Endothelial cell of umbilical vein (primary cell): ENCODE measurements at regions not wholly inside any gene's neighbourhood (a gene's known extent, or its start where the extent isn't known, plus 50 kb on each side); places are given as distances from the start of the nearest gene placed in this dataset.

Source experiments
- BruUV-seq: library from RNA; stranded (reverse); fragments of 400-500 nt; replicated peaks from 2 replicates; lab custom pipeline; 2021; lab: Mats Ljungman, UMichigan
- CTCF ChIA-PET: fragments of 300-600, 350-600 bp; sonication (Branson Sonifier 250); formaldehyde crosslinking; loops from one replicate; lab custom pipeline; 2021; ENCODE audit warnings: antibody characterized with exemption, inconsistent platforms; lab: Charles Lee
- POLR2A ChIA-PET: fragments of 300-600, 350-600 bp; sonication (Branson Sonifier 250); formaldehyde crosslinking; loops from one replicate; lab custom pipeline; 2021; ENCODE audit warnings: antibody characterized with exemption, inconsistent platforms; lab: Charles Lee
- DNase-seq: peaks from one replicate; pipeline ENCODE4 v3.0.0-alpha.2; 2011; ENCODE audit warnings: low read depth, low spot score
- FAIRE-seq: peaks from 2 replicates; lab custom pipeline; 2011; peaks lifted over from hg19 to GRCh38; lab: Jason Lieb, UNC
- H2AFZ ChIP-seq: 2 replicates; pipeline ENCODE4 v1.6.0; 2012; ENCODE audit warnings: low read depth, low read length, control low read depth, inconsistent platforms
- H3K27ac ChIP-seq: 2 replicates; pipeline ENCODE4 v1.5.1; 2011; ENCODE audit warnings: low read depth, mild to moderate bottlenecking, control low read depth, low read length, moderate library complexity; ENCODE audit not compliant: insufficient read depth
- H3K27me3 ChIP-seq, 2 experiments: 2 replicates each; pipeline versions ENCODE4 v1.6.0 to v1.6.1; 2011; ENCODE audit warnings: low read length in 2 of 2, mixed read lengths in 1 of 2; ENCODE audit not compliant: control insufficient read depth in 2 of 2, insufficient read depth in 2 of 2
- H3K36me3 ChIP-seq, 2 experiments: 2 replicates in 1 of 2; 3 replicates in 1 of 2; pipeline ENCODE4 v1.5.1; 2011; ENCODE audit warnings: low read length in 2 of 2, mild to moderate bottlenecking in 1 of 2, moderate library complexity in 1 of 2; ENCODE audit not compliant: control insufficient read depth in 2 of 2, insufficient read depth in 2 of 2; ENCODE audit errors: extremely low read depth in 1 of 2
- H3K4me1 ChIP-seq: 3 replicates; pipeline ENCODE4 v1.5.1; 2011; ENCODE audit warnings: mild to moderate bottlenecking, low read length; ENCODE audit not compliant: control insufficient read depth, insufficient read depth; ENCODE audit errors: extremely low read depth
- H3K4me2 ChIP-seq: 2 replicates; pipeline ENCODE4 v1.6.1; 2011; ENCODE audit warnings: low read length, control low read depth, mixed read lengths; ENCODE audit not compliant: insufficient read depth
- H3K4me3 ChIP-seq, 3 experiments: fragments of 200-600 bp in 1 of 3; sonication (generic), shearing (Covaris generic) in 1 of 3; replicated peaks in 1 of 3; 2 replicates each; pipeline ENCODE4 v1.5.1; 2011 to 2016; ENCODE audit warnings: control low read depth in 3 of 3, low read length in 3 of 3, mild to moderate bottlenecking in 2 of 3, inconsistent platforms in 1 of 3, low read depth in 1 of 3, moderate library complexity in 1 of 3; ENCODE audit not compliant: insufficient read depth in 1 of 3
- H3K79me2 ChIP-seq: 2 replicates; pipeline ENCODE4 v1.6.0; 2012; ENCODE audit warnings: low read length, inconsistent platforms; ENCODE audit not compliant: control insufficient read depth, insufficient read depth
- H3K9ac ChIP-seq: replicated peaks from 2 replicates; pipeline ENCODE3; 2011; ENCODE audit warnings: low read length, control low read depth; ENCODE audit not compliant: insufficient read depth; ENCODE audit errors: extremely low read depth
- H3K9me1 ChIP-seq: replicated peaks from 3 replicates; pipeline ENCODE4 v1.6.0; 2011; ENCODE audit warnings: mild to moderate bottlenecking, low read length; ENCODE audit not compliant: control insufficient read depth, insufficient read depth; ENCODE audit errors: extremely low read depth
- H3K9me3 ChIP-seq: replicated peaks from 2 replicates; pipeline ENCODE4 v1.5.1; 2012; ENCODE audit warnings: low read length, inconsistent platforms; ENCODE audit not compliant: control insufficient read depth, insufficient read depth
- H4K20me1 ChIP-seq: replicated peaks from 2 replicates; pipeline ENCODE3; 2011; ENCODE audit warnings: mild to moderate bottlenecking, low read length; ENCODE audit not compliant: control insufficient read depth, insufficient read depth; ENCODE audit errors: extremely low read depth
- CTCF ChIP-seq, 2 donors: IDR thresholded peaks; 1 replicate in 1 of 2; 2 replicates in 1 of 2; pipeline ENCODE4 v1.5.1; 2011; ENCODE audit warnings: low read length in 2 of 2, mild to moderate bottlenecking in 2 of 2, moderate library complexity in 2 of 2, control low read depth in 1 of 2, inconsistent platforms in 1 of 2, low read depth in 1 of 2; ENCODE audit not compliant: insufficient read depth in 1 of 2; ENCODE audit errors: extremely low read depth in 1 of 2
- EZH2 ChIP-seq: IDR thresholded peaks from 2 replicates; pipeline ENCODE4 v1.6.1; 2012; ENCODE audit warnings: borderline replicate concordance, low read depth, mild to moderate bottlenecking, moderate library complexity, low read length, inconsistent platforms; ENCODE audit not compliant: severe bottlenecking
- FOS ChIP-seq: IDR thresholded peaks from 2 replicates; pipeline ENCODE4 v1.6.1; 2011; ENCODE audit warnings: mild to moderate bottlenecking, low read length, moderate library complexity, borderline replicate concordance; ENCODE audit not compliant: insufficient read depth
- GATA2 ChIP-seq: IDR thresholded peaks from 2 replicates; pipeline ENCODE4 v1.7.0; 2011; ENCODE audit warnings: low read depth, mild to moderate bottlenecking, moderate library complexity, mixed read lengths, low read length; ENCODE audit not compliant: insufficient read length, insufficient read depth
- JUN ChIP-seq: IDR thresholded peaks from 2 replicates; pipeline ENCODE4 v1.6.1; 2011; ENCODE audit warnings: borderline replicate concordance, low read depth; ENCODE audit not compliant: insufficient read length, insufficient read depth
- MAX ChIP-seq: IDR thresholded peaks from 2 replicates; pipeline ENCODE4 v1.6.1; 2011; ENCODE audit not compliant: insufficient read depth, insufficient read length
- MYC ChIP-seq: IDR thresholded peaks from one replicate; pipeline ENCODE4 v1.6.1; 2011; ENCODE audit warnings: mild to moderate bottlenecking, low read depth, low read length
- POLR2A ChIP-seq: IDR thresholded peaks from 2 replicates; pipeline ENCODE4 v1.6.1; 2012; ENCODE audit warnings: low read depth, mild to moderate bottlenecking, control low read depth, low read length
- POLR2AphosphoS5 ChIP-seq: IDR thresholded peaks from 2 replicates; pipeline ENCODE4 v1.6.1; 2012; ENCODE audit warnings: low read depth, mild to moderate bottlenecking, control low read depth, low read length, moderate library complexity; ENCODE audit not compliant: insufficient read depth
- dilution Hi-C: fragments of 300-500 bp; cut with MboI; formaldehyde crosslinking; loops from one replicate; pipeline ENCODE4 v1.15.0; 2019; ENCODE audit warnings: low sequenced_read_pairs; ENCODE audit not compliant: extremely low pct_ligation_motif_present
- intact Hi-C: fragments of 100-400 bp; cut with micrococcal nuclease; formaldehyde crosslinking; loops from one replicate; pipeline ENCODE4 v1.10.0; 2022

GRCh38 chr11:38510041-38510440, 1912.0 kb upstream of the RAG2 start:
- ChIA-PET POLR2A (no interaction called here), CTCF (no interaction called here)
- intact Hi-C loops (no loop called here), dilution Hi-C loops (no loop called here)
- Histone ChIP-seq H3K4me2 (no peak overlapping the region), H4K20me1 (no peaks in the 10 kb centered on the region), H3K9ac (no peak overlapping the region), H3K4me3 (no peak overlapping the region), H3K27me3 (no peaks in the 10 kb centered on the region), H3K27ac (no peak overlapping the region), H3K36me3 (no peaks in the 10 kb centered on the region), H2AFZ (no peak overlapping the region), H3K9me1 (no peaks in the 10 kb centered on the region), H3K79me2 (no peaks in the 10 kb centered on the region), H3K4me1 (no peaks in the 10 kb centered on the region), H3K9me3 (peaks cover 1% of the 10 kb centered on the region)
- DNase-seq (no peak), FAIRE-seq (no peak)
- TF ChIP-seq GATA2 (no peak), POLR2A (no peak), EZH2 (no peak), FOS (no peak), POLR2AphosphoS5 (no peak), JUN (no peak), MAX (no peak), CTCF (IDR thresholded peaks at IDR 0.05; ENCODE audit: extremely low read depth in 1 of 2, insufficient read depth in 1 of 2, low read depth in 1 of 2, low read length in 2 of 2) (no peak), MYC (no peak)
- no TSS peak for BruUV-seq
